H1 (cell line): ENCODE measurements at regions not wholly inside any gene's neighbourhood (a gene's known extent, or its start where the extent isn't known, plus 50 kb on each side); places are given as distances from the start of the nearest gene placed in this dataset.
A peak's percentile ranks its signal among the peaks of the same experiment; 100 is the strongest.

Experiments used
- CTCF ChIA-PET: fragments of 300-600 bp; sonication (Branson Sonifier 250); formaldehyde crosslinking; loops from one replicate; lab custom pipeline; 2021; ENCODE audit not compliant: partially characterized antibody; lab: Charles Lee
- POLR2A ChIA-PET: fragments of 300-600 bp; sonication (Branson Sonifier 250); formaldehyde crosslinking; loops from one replicate; lab custom pipeline; 2021; ENCODE audit warnings: inconsistent platforms; ENCODE audit not compliant: partially characterized antibody; lab: Charles Lee
- DNase-seq, 2 experiments: peaks; one replicate each; pipeline versions ENCODE4 v3.0.0 to v3.0.0-alpha.2; 2010 to 2022; ENCODE audit warnings: low spot score in 2 of 2, low read depth in 1 of 2, mixed read lengths in 1 of 2
- FAIRE-seq: peaks from 2 replicates; lab custom pipeline; 2011; peaks lifted over from hg19 to GRCh38; lab: Jason Lieb, UNC
- H2AFZ ChIP-seq: 2 replicates; pipeline ENCODE4 v1.8.1; 2012; ENCODE audit warnings: low read length, inconsistent platforms
- H2AK5ac ChIP-seq: 2 replicates; pipeline ENCODE4 v1.6.1; 2013; ENCODE audit warnings: low read depth, low read length
- H2BK120ac ChIP-seq: replicated peaks from 2 replicates; pipeline ENCODE3; 2013; ENCODE audit warnings: low read depth, low read length, inconsistent platforms
- H2BK12ac ChIP-seq: 2 replicates; pipeline ENCODE4 v1.6.1; 2013; ENCODE audit warnings: low read depth, low read length
- H2BK15ac ChIP-seq: 2 replicates; pipeline ENCODE4 v1.6.1; 2013; ENCODE audit warnings: low read length
- H2BK20ac ChIP-seq: 2 replicates; pipeline ENCODE4 v1.6.1; 2013; ENCODE audit warnings: low read length
- H2BK5ac ChIP-seq: 2 replicates; pipeline ENCODE4 v1.6.1; 2013; ENCODE audit warnings: low read depth, low read length
- H3K14ac ChIP-seq: 2 replicates; pipeline ENCODE4 v1.6.1; 2013; ENCODE audit warnings: inconsistent platforms; ENCODE audit not compliant: insufficient read length
- H3K18ac ChIP-seq: 2 replicates; pipeline ENCODE4 v1.6.1; 2013; ENCODE audit warnings: low read length; ENCODE audit errors: extremely low read depth
- H3K23ac ChIP-seq: 2 replicates; pipeline ENCODE4 v1.6.1; 2013; ENCODE audit warnings: inconsistent platforms; ENCODE audit not compliant: insufficient read length
- H3K23me2 ChIP-seq: 2 replicates; pipeline ENCODE4 v1.6.1; 2013; ENCODE audit warnings: low read depth, low read length
- H3K27ac ChIP-seq: 2 replicates; pipeline ENCODE4 v1.6.1; 2011; ENCODE audit warnings: low read depth, low read length, inconsistent platforms
- H3K27me3 ChIP-seq, 4 experiments: replicated peaks in 1 of 4; 1 replicate in 1 of 4; 2 replicates in 3 of 4; pipeline versions ENCODE4 v1.6.1 to v1.8.1; 2011 to 2013; ENCODE audit warnings: low read length in 3 of 4, mild to moderate bottlenecking in 3 of 4, inconsistent platforms in 2 of 4, mixed read lengths in 2 of 4, moderate library complexity in 1 of 4; ENCODE audit not compliant: control insufficient read depth in 3 of 4, insufficient read depth in 3 of 4; ENCODE audit errors: extremely low read depth in 1 of 4
- H3K36me3 ChIP-seq, 4 experiments: 2 replicates each; pipeline versions ENCODE4 v1.6.1 to v1.8.1; 2011 to 2013; ENCODE audit warnings: mild to moderate bottlenecking in 4 of 4, low read length in 3 of 4, moderate library complexity in 2 of 4, control low read depth in 1 of 4, inconsistent platforms in 1 of 4; ENCODE audit not compliant: insufficient read depth in 4 of 4, control insufficient read depth in 2 of 4
- H3K4ac ChIP-seq: replicated peaks from 2 replicates; pipeline ENCODE3; 2013; ENCODE audit warnings: low read length, low read depth, mixed read lengths, inconsistent platforms; ENCODE audit not compliant: insufficient read length
- H3K4me1 ChIP-seq, 4 experiments: replicated peaks in 1 of 4; 1 replicate in 1 of 4; 2 replicates in 3 of 4; pipeline versions ENCODE4 v1.6.1 to v1.8.1; 2011 to 2013; ENCODE audit warnings: low read length in 3 of 4, inconsistent platforms in 2 of 4, mixed read lengths in 1 of 4; ENCODE audit not compliant: insufficient read depth in 4 of 4, control insufficient read depth in 3 of 4
- H3K4me2 ChIP-seq, 2 experiments: 2 replicates each; pipeline versions ENCODE4 v1.6.1 to v1.8.1; 2011 to 2013; ENCODE audit warnings: low read depth in 2 of 2, low read length in 2 of 2, control low read depth in 1 of 2, inconsistent platforms in 1 of 2, mild to moderate bottlenecking in 1 of 2; ENCODE audit not compliant: insufficient read depth in 1 of 2
- H3K4me3 ChIP-seq, 4 experiments: fragments of 200-600, 300-600 bp in 1 of 4; sonication (generic), shearing (Covaris generic), sonication (Bioruptor Twin) in 1 of 4; 2 replicates each; pipeline versions ENCODE4 v1.5.1 to v1.8.1; 2011 to 2016; ENCODE audit warnings: low read length in 4 of 4, low read depth in 3 of 4, control low read depth in 2 of 4, inconsistent platforms in 2 of 4, mild to moderate bottlenecking in 2 of 4, mixed read lengths in 1 of 4, moderate library complexity in 1 of 4; ENCODE audit not compliant: insufficient read depth in 2 of 4; ENCODE audit errors: extremely low read depth in 1 of 4
- H3K56ac ChIP-seq: replicated peaks from 2 replicates; pipeline ENCODE3; 2013; ENCODE audit warnings: low read depth, mild to moderate bottlenecking, mixed read lengths, low read length, inconsistent platforms; ENCODE audit not compliant: insufficient read length
- H3K79me1 ChIP-seq: 2 replicates; pipeline ENCODE4 v1.6.1; 2013; ENCODE audit warnings: low read depth, low read length, control low read depth
- H3K79me2 ChIP-seq, 2 experiments: 2 replicates each; pipeline versions ENCODE4 v1.6.1 to v1.8.1; 2012 to 2013; ENCODE audit warnings: low read length in 2 of 2, mild to moderate bottlenecking in 2 of 2, inconsistent platforms in 1 of 2; ENCODE audit not compliant: insufficient read depth in 2 of 2, control insufficient read depth in 1 of 2
- H3K9ac ChIP-seq, 4 experiments: replicated peaks in 1 of 4; 1 replicate in 1 of 4; 2 replicates in 3 of 4; pipeline versions ENCODE4 v1.6.1 to v1.8.1; 2011 to 2013; ENCODE audit warnings: low read depth in 3 of 4, low read length in 3 of 4, control low read depth in 2 of 4, mild to moderate bottlenecking in 2 of 4, moderate library complexity in 2 of 4, inconsistent platforms in 1 of 4; ENCODE audit errors: extremely low read depth in 1 of 4
- H3K9me3 ChIP-seq, 2 experiments: 2 replicates each; pipeline versions ENCODE4 v1.6.1 to v1.8.1; 2012 to 2013; ENCODE audit warnings: mild to moderate bottlenecking in 2 of 2, moderate library complexity in 2 of 2, control low read depth in 1 of 2, inconsistent platforms in 1 of 2, low read depth in 1 of 2, low read length in 1 of 2, mixed read lengths in 1 of 2; ENCODE audit not compliant: insufficient read depth in 2 of 2
- H4K20me1 ChIP-seq, 2 experiments: replicated peaks in 1 of 2; 2 replicates each; pipeline versions ENCODE3 to v1.8.1; 2011 to 2013; ENCODE audit warnings: inconsistent platforms in 2 of 2, low read length in 2 of 2, mild to moderate bottlenecking in 1 of 2; ENCODE audit not compliant: insufficient read depth in 2 of 2, control insufficient read depth in 1 of 2
- H4K5ac ChIP-seq: 2 replicates; pipeline ENCODE4 v1.6.1; 2013; ENCODE audit warnings: low read length, low read depth, mixed read lengths, inconsistent platforms; ENCODE audit not compliant: insufficient read length
- H4K8ac ChIP-seq: 2 replicates; pipeline ENCODE4 v1.8.0; 2013; ENCODE audit warnings: mild to moderate bottlenecking, moderate library complexity, low read length, inconsistent platforms; ENCODE audit not compliant: insufficient read depth; ENCODE audit errors: extremely low read depth
- H4K91ac ChIP-seq: replicated peaks from 2 replicates; pipeline ENCODE3; 2013; ENCODE audit warnings: low read length, mixed read lengths, inconsistent platforms; ENCODE audit not compliant: insufficient read length
- BCL11A ChIP-seq, 2 experiments: IDR thresholded peaks; one replicate each; pipeline ENCODE4 v1.6.1; 2011; ENCODE audit warnings: low read depth in 2 of 2, low read length in 2 of 2, mild to moderate bottlenecking in 2 of 2
- CREB1 ChIP-seq: IDR thresholded peaks from 2 replicates; pipeline ENCODE4 v1.6.1; 2012; ENCODE audit warnings: inconsistent platforms
- JUND ChIP-seq: IDR thresholded peaks from 2 replicates; pipeline ENCODE4 v1.6.1; 2011; ENCODE audit warnings: mild to moderate bottlenecking, improper control_type of control experiment, low read length
- POLR2AphosphoS5 ChIP-seq: IDR thresholded peaks from 2 replicates; pipeline ENCODE4 v1.6.1; 2011; ENCODE audit warnings: low read depth, low read length
- RAD21 ChIP-seq, 2 experiments: IDR thresholded peaks in 1 of 2; conservative IDR thresholded peaks in 1 of 2; 2 replicates each; pipeline ENCODE4 v1.6.1; 2011; ENCODE audit warnings: low read depth in 2 of 2, low read length in 2 of 2, improper control_type of control experiment in 1 of 2, inconsistent platforms in 1 of 2, mild to moderate bottlenecking in 1 of 2, moderate library complexity in 1 of 2
- RXRA ChIP-seq: IDR thresholded peaks from 2 replicates; pipeline ENCODE4 v1.6.1; 2011; ENCODE audit warnings: low read depth, mild to moderate bottlenecking, low read length, moderate library complexity; ENCODE audit not compliant: insufficient read depth
- SIN3A ChIP-seq, 2 experiments: IDR thresholded peaks in 1 of 2; conservative IDR thresholded peaks in 1 of 2; 2 replicates each; pipeline ENCODE4 v1.6.1; 2011 to 2012; ENCODE audit warnings: low read length in 2 of 2, improper control_type of control experiment in 1 of 2, low read depth in 1 of 2, mild to moderate bottlenecking in 1 of 2
- SIX5 ChIP-seq: IDR thresholded peaks from 2 replicates; pipeline ENCODE4 v1.6.1; 2011; ENCODE audit warnings: mild to moderate bottlenecking, low read depth, low read length
- TAF1 ChIP-seq: IDR thresholded peaks from 2 replicates; pipeline ENCODE4 v1.6.1; 2011; ENCODE audit warnings: mild to moderate bottlenecking, low read depth, low read length
- ZNF274 ChIP-seq: IDR thresholded peaks from 2 replicates; pipeline ENCODE4 v1.7.0; 2012; ENCODE audit warnings: low read length, borderline replicate concordance; ENCODE audit errors: extremely low read depth
- WGBS, 2 experiments: shearing (Covaris generic) in 1 of 2; methylation state at CpG; one replicate each; pipeline versions ENCODE4 v1.1.6 to v1.1.7; 2013 to 2015; ENCODE audit warnings: low lambda C conversion rate in 2 of 2, mixed read lengths in 2 of 2, inconsistent platforms in 1 of 2, low coverage in 1 of 2, missing lambda C conversion rate in 1 of 2; ENCODE audit not compliant: insufficient replicate concordance in 2 of 2, insufficient coverage in 1 of 2, insufficient read length in 1 of 2; ENCODE audit errors: extremely low coverage in 1 of 2, missing lambda C conversion rate in 1 of 2; 5-methylcytosine and 5-hydroxymethylcytosine counted together
- TF ChIP-seq, protein P1 (sequence below): IDR thresholded peaks from 2 replicates; pipeline ENCODE4 v1.6.1; 2012; ENCODE audit warnings: inconsistent platforms

DNA sequence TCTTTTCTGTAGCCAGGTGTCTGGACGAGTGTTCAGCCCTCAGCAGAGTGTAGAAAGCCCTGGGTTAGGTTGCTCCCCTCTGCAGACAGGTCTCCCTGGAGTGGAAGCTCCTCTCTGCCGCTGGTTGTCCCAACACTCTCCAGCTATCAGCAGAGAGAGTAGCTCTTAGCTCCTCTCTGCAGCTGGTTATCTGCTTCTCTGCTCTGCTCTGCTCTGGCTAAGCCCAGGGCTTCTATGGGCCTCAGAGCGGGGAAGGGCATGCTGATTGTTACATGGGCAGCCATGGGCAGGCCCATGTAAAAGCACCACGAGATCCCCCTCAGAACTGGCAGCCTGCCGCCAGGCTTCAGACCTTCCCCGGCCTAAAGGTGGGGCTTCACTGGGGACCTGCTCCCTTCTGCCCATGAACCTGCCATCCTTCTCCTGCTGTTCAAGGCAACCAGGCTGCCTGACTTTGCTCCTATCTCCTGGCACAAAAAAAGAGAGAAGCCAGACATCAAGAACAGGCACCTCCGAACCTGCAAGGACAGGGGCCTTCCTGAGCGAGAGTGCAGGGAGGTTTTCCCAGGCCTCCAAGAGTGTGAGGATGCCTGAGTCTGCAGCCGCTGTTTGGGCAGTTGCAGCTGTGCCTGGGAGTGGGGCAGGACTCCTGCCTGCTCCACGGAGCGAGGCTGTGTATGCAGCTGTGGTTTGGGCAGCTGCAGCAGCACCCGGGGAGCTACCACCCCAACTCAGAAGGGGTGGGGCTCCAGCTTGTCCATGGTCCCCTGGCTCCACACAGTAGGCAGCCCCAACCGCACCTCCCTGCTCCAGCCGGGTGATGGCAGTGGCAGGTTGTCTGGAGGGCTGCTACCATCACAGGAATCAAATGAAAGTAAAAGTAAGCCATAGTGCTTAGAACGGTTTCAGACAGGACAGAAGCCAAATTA lies 973.7 kb downstream of the LTN1 start:
- Histone ChIP-seq H3K9ac (no peak overlapping the region), H3K4me2 (no peak overlapping the region), H2AK5ac (no peak overlapping the region), H4K20me1 (no peaks in the 10 kb centered on the region), H3K4ac (no peak overlapping the region), H3K23me2 (no peaks in the 10 kb centered on the region), H2BK120ac (no peak overlapping the region), H2BK20ac (no peak overlapping the region), H3K4me1 (no peaks in the 10 kb centered on the region), H4K91ac (no peak overlapping the region), H3K27me3 (no peaks in the 10 kb centered on the region), H3K27ac (no peak overlapping the region), H3K79me1 (no peaks in the 10 kb centered on the region), H3K36me3 (no peaks in the 10 kb centered on the region), H2BK15ac (no peak overlapping the region), H4K5ac (no peak overlapping the region), H2AFZ (no peak overlapping the region), H3K79me2 (no peaks in the 10 kb centered on the region), H3K14ac (no peak overlapping the region), H3K23ac (no peak overlapping the region), H4K8ac (peak overlapping the region; percentile 71; the same call in 1 of the 2 replicates), H2BK12ac (no peak overlapping the region), H3K18ac (no peak overlapping the region), H3K56ac (no peak overlapping the region), H3K9me3 (no peaks in the 10 kb centered on the region), H3K4me3 (no peak overlapping the region), H2BK5ac (no peak overlapping the region)
- DNase-seq, result no peak
- 93% methylated on average over 15 of the region's 15 CpGs; no CpG with 5 or more reads in 1 of the 2 experiments for WGBS, 2 experiments
- ChIA-PET POLR2A (no interaction called here), CTCF (interaction anchor here (0.9 to 1.2 kb wide), 2 partner anchors 202 to 318 kb away, joined by 3 to 4 read pairs; no protein-coding TSS in a partner anchor)
- no peak for FAIRE-seq
- TF ChIP-seq, protein P1, sequence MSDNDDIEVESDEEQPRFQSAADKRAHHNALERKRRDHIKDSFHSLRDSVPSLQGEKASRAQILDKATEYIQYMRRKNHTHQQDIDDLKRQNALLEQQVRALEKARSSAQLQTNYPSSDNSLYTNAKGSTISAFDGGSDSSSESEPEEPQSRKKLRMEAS, result no peak
- TF ChIP-seq POLR2AphosphoS5 (no peak), TAF1 (no peak), JUND (no peak), SIX5 (no peak), RXRA (no peak), SIN3A (conservative IDR thresholded peaks at IDR 0.05 in 1 of 2, IDR thresholded peaks at IDR 0.05 in 1 of 2; ENCODE audit: low read depth in 1 of 2, low read length in 2 of 2) (no peak), CREB1 (no peak), RAD21 (IDR thresholded peaks at IDR 0.05 in 1 of 2, conservative IDR thresholded peaks at IDR 0.05 in 1 of 2; ENCODE audit: low read depth in 2 of 2, low read length in 2 of 2) (peak; percentile 23 to 46; a peak in 2 of 4 replicates), ZNF274 (no peak), BCL11A (IDR thresholded peaks at IDR 0.05; ENCODE audit: low read depth in 2 of 2, low read length in 2 of 2) (no peak)
